Lower leg skin (tissue), 3 donors: ENCODE measurements at regions not wholly inside any gene's neighbourhood (a gene's known extent, or its start where the extent isn't known, plus 50 kb on each side); places are given as distances from the start of the nearest gene placed in this dataset.

Source experiments
- CTCF ChIP-seq, 3 donors: fragments of 450-650 bp; IDR thresholded peaks; one replicate each; pipeline ENCODE4 v1.5.1; 2016; ENCODE audit warnings: antibody characterized with exemption in 3 of 3, mild to moderate bottlenecking in 3 of 3, moderate library complexity in 2 of 3
- POLR2A ChIP-seq, 2 donors: fragments of 450-650 bp; IDR thresholded peaks; one replicate each; pipeline ENCODE4 v1.6.1; 2016 to 2017; ENCODE audit warnings: antibody characterized with exemption in 2 of 2, mild to moderate bottlenecking in 1 of 2, moderate library complexity in 1 of 2

GRCh38 chr9:16158093-16158492 is 605.2 kb downstream of the CCDC171 start:
- no peak for TF ChIP-seq CTCF (IDR thresholded peaks at IDR 0.05)
- no peak for TF ChIP-seq POLR2A (IDR thresholded peaks at IDR 0.05)
